Vagina (tissue), 2 donors: ENCODE measurements at regions not wholly inside any gene's neighbourhood (a gene's known extent, or its start where the extent isn't known, plus 50 kb on each side); places are given as distances from the start of the nearest gene placed in this dataset.

Experiments
- CTCF ChIP-seq, 3 experiments: fragments of 450-650 bp in 2 of 3; fragments of 200-600 bp in 1 of 3; sonication (generic) in 1 of 3; IDR thresholded peaks; one replicate each; pipeline ENCODE4 v1.5.1; 2017 to 2019; ENCODE audit warnings: antibody characterized with exemption in 3 of 3, mild to moderate bottlenecking in 2 of 3, moderate library complexity in 2 of 3
- POLR2A ChIP-seq, 2 donors: fragments of 450-650 bp; IDR thresholded peaks; one replicate each; pipeline ENCODE4 v1.6.1; 2017; ENCODE audit warnings: antibody characterized with exemption in 2 of 2, mild to moderate bottlenecking in 2 of 2, moderate library complexity in 2 of 2

GRCh38 chr7:12974451-12975166, 287.2 kb downstream of the ARL4A start:
- no peak for TF ChIP-seq CTCF (IDR thresholded peaks at IDR 0.05)
- TF ChIP-seq POLR2A (IDR thresholded peaks at IDR 0.05): no peak
